H9 (cell line): ENCODE measurements at regions not wholly inside any gene's neighbourhood (a gene's known extent, or its start where the extent isn't known, plus 50 kb on each side); places are given as distances from the start of the nearest gene placed in this dataset.

Source experiments
- DNase-seq: peaks from one replicate; pipeline ENCODE4 v3.0.0-alpha.2; 2017
- H2AFZ ChIP-seq: one replicate; pipeline ENCODE4 v1.6.1; 2013; ENCODE audit warnings: mild to moderate bottlenecking, low read length, control low read depth, moderate library complexity
- H2AK5ac ChIP-seq: 2 replicates; pipeline ENCODE4 v1.6.1; 2013; ENCODE audit warnings: low read length, control low read depth, mixed read lengths; ENCODE audit not compliant: insufficient read length
- H2BK120ac ChIP-seq: one replicate; pipeline ENCODE4 v1.6.1; 2013; ENCODE audit warnings: low read depth, mild to moderate bottlenecking, low read length, control low read depth, inconsistent platforms; ENCODE audit not compliant: poor library complexity, severe bottlenecking
- H2BK12ac ChIP-seq: 2 replicates; pipeline ENCODE4 v1.6.1; 2013; ENCODE audit warnings: low read length, control low read depth, mixed read lengths, low read depth; ENCODE audit not compliant: insufficient read length
- H2BK15ac ChIP-seq: 2 replicates; pipeline ENCODE4 v1.6.1; 2013; ENCODE audit warnings: low read depth, low read length, control low read depth
- H2BK20ac ChIP-seq: one replicate; pipeline ENCODE4 v1.6.1; 2013; ENCODE audit warnings: low read depth, mild to moderate bottlenecking, low read length, control low read depth, inconsistent platforms; ENCODE audit not compliant: poor library complexity, severe bottlenecking
- H2BK5ac ChIP-seq: 2 replicates; pipeline ENCODE4 v1.6.1; 2013; ENCODE audit warnings: low read length, control low read depth, mixed read lengths; ENCODE audit not compliant: insufficient read length
- H3K14ac ChIP-seq: 2 replicates; pipeline ENCODE4 v1.6.1; 2013; ENCODE audit warnings: low read length, control low read depth; ENCODE audit not compliant: insufficient read depth
- H3K18ac ChIP-seq: 2 replicates; pipeline ENCODE4 v1.6.1; 2013; ENCODE audit warnings: low read depth, mild to moderate bottlenecking, mixed read lengths, low read length, control low read depth; ENCODE audit not compliant: insufficient read length
- H3K23ac ChIP-seq: 2 replicates; pipeline ENCODE4 v1.6.1; 2013; ENCODE audit warnings: low read length, control low read depth, mixed read lengths, low read depth; ENCODE audit not compliant: insufficient read length
- H3K23me2 ChIP-seq: 2 replicates; pipeline ENCODE4 v1.6.1; 2013; ENCODE audit warnings: low read depth, mild to moderate bottlenecking, mixed read lengths, low read length, control low read depth; ENCODE audit not compliant: insufficient read length, poor library complexity, severe bottlenecking
- H3K27ac ChIP-seq: 2 replicates; pipeline ENCODE4 v1.5.1; 2013; ENCODE audit warnings: low read length, control low read depth, mixed read lengths, low read depth; ENCODE audit not compliant: insufficient read length
- H3K27me3 ChIP-seq: 2 replicates; pipeline ENCODE4 v1.6.1; 2013; ENCODE audit warnings: low read length, control low read depth, inconsistent platforms; ENCODE audit not compliant: insufficient read depth
- H3K4ac ChIP-seq: 2 replicates; pipeline ENCODE4 v1.6.1; 2013; ENCODE audit warnings: low read depth, mild to moderate bottlenecking, control low read depth, inconsistent platforms, low read length, moderate library complexity
- H3K4me1 ChIP-seq: 2 replicates; pipeline ENCODE4 v1.6.1; 2013; ENCODE audit warnings: low read length, control low read depth, inconsistent platforms; ENCODE audit not compliant: insufficient read depth
- H3K4me2 ChIP-seq: 2 replicates; pipeline ENCODE4 v1.6.1; 2013; ENCODE audit warnings: low read length, control low read depth, mixed read lengths; ENCODE audit not compliant: insufficient read length, insufficient read depth
- H3K56ac ChIP-seq: 2 replicates; pipeline ENCODE4 v1.6.1; 2013; ENCODE audit warnings: low read depth, mild to moderate bottlenecking, mixed read lengths, low read length, control low read depth; ENCODE audit not compliant: insufficient read length
- H3K79me1 ChIP-seq: 2 replicates; pipeline ENCODE4 v1.6.1; 2013; ENCODE audit warnings: low read depth, mild to moderate bottlenecking, moderate library complexity, low read length, control low read depth, inconsistent platforms; ENCODE audit not compliant: insufficient read depth, poor library complexity, severe bottlenecking
- H3K79me2 ChIP-seq: 2 replicates; pipeline ENCODE4 v1.6.1; 2013; ENCODE audit warnings: low read length, control low read depth, inconsistent platforms; ENCODE audit not compliant: insufficient read depth
- H3K9ac ChIP-seq: 2 replicates; pipeline ENCODE4 v1.6.1; 2013; ENCODE audit warnings: low read length, control low read depth, mixed read lengths; ENCODE audit not compliant: insufficient read length; ENCODE audit errors: extremely low read depth
- H3K9me3 ChIP-seq: one replicate; pipeline ENCODE4 v1.6.1; 2013; ENCODE audit warnings: low read depth, low read length, inconsistent platforms; ENCODE audit not compliant: control insufficient read depth
- H3T11ph ChIP-seq: one replicate; pipeline ENCODE4 v1.6.1; 2013; ENCODE audit warnings: mild to moderate bottlenecking, low read length, control low read depth, inconsistent platforms
- H4K20me1 ChIP-seq: one replicate; pipeline ENCODE4 v1.6.1; 2013; ENCODE audit not compliant: control insufficient read depth, insufficient read length, insufficient read depth
- H4K5ac ChIP-seq: 2 replicates; pipeline ENCODE4 v1.6.1; 2013; ENCODE audit warnings: low read depth, mild to moderate bottlenecking, mixed read lengths, low read length, control low read depth; ENCODE audit not compliant: insufficient read length
- H4K8ac ChIP-seq: replicated peaks from 2 replicates; pipeline ENCODE4 v1.6.1; 2013; ENCODE audit warnings: low read length, control low read depth, mixed read lengths, low read depth; ENCODE audit not compliant: insufficient read length
- H4K91ac ChIP-seq: 2 replicates; pipeline ENCODE4 v1.6.1; 2013; ENCODE audit warnings: low read depth, mild to moderate bottlenecking, moderate library complexity, mixed read lengths, low read length, control low read depth; ENCODE audit not compliant: insufficient read length
- H3K27ac Mint-ChIP-seq, 3 experiments: 2 replicates in 2 of 3; 3 replicates in 1 of 3; pipeline ENCODE4 v1.8.0; 2020 to 2021; ENCODE audit warnings: mixed read lengths in 3 of 3, mild to moderate bottlenecking in 1 of 3, moderate library complexity in 1 of 3
- H3K27me3 Mint-ChIP-seq: 2 replicates; pipeline ENCODE4 v1.8.0; 2021; ENCODE audit warnings: low read depth, mild to moderate bottlenecking, moderate library complexity, mixed read lengths
- H3K36me3 Mint-ChIP-seq, 3 experiments: 2 replicates in 2 of 3; 3 replicates in 1 of 3; pipeline ENCODE4 v1.8.0; 2020 to 2021; ENCODE audit warnings: low read depth in 3 of 3, mixed read lengths in 3 of 3; ENCODE audit not compliant: insufficient read depth in 1 of 3
- H3K4me1 Mint-ChIP-seq, 2 experiments: 2 replicates each; pipeline ENCODE4 v1.8.0; 2020; ENCODE audit warnings: mixed read lengths in 2 of 2
- H3K4me3 Mint-ChIP-seq, 2 experiments: 2 replicates in 1 of 2; 3 replicates in 1 of 2; pipeline ENCODE4 v1.8.0; 2020 to 2021; ENCODE audit warnings: mild to moderate bottlenecking in 2 of 2, mixed read lengths in 2 of 2, moderate library complexity in 1 of 2
- H3K9me3 Mint-ChIP-seq, 2 experiments: 2 replicates in 1 of 2; 3 replicates in 1 of 2; pipeline ENCODE4 v1.8.0; 2020; ENCODE audit warnings: mild to moderate bottlenecking in 2 of 2, mixed read lengths in 2 of 2, moderate library complexity in 1 of 2
- CTCF ChIP-seq: fragments of 200-600 bp; sonication (generic); conservative IDR thresholded peaks from 3 replicates; pipeline ENCODE4 v1.8.0; 2021; ENCODE audit warnings: antibody characterized with exemption, mild to moderate bottlenecking
- WGBS: extraction: QIAGEN DNeasy Blood & Tissue Kit; methylation state at CpG from one replicate; pipeline ENCODE4 v1.1.7; 2013; ENCODE audit warnings: missing lambda C conversion rate, low lambda C conversion rate, mixed read lengths; ENCODE audit not compliant: insufficient read length; ENCODE audit errors: extremely low coverage; 5-methylcytosine and 5-hydroxymethylcytosine counted together

- no peak overlapping the region for H2BK120ac ChIP-seq
- no peak overlapping the region for H2AK5ac ChIP-seq
- Mint-ChIP-seq H3K27ac (no peak overlapping the region), H3K4me3 (no peak overlapping the region), H3K27me3 (peaks cover 3% of the 10 kb centered on the region), H3K36me3 (no peaks in the 10 kb centered on the region), H3K9me3 (no peaks in the 10 kb centered on the region), H3K4me1 (peaks cover 0 to 6% of the 10 kb centered on the region in 2 experiments; a peak in 1 of 4 replicates)
- no peaks in the 10 kb centered on the region for H3K79me2 ChIP-seq
- H4K5ac ChIP-seq = no peak overlapping the region
- no peak for TF ChIP-seq CTCF
- H2BK12ac ChIP-seq = no peak overlapping the region
- H3K14ac ChIP-seq = no peak overlapping the region
- H3K4me1 ChIP-seq = no peaks in the 10 kb centered on the region
- no peak overlapping the region for H3K27ac ChIP-seq
- H3K4ac ChIP-seq = no peak overlapping the region
- no peak overlapping the region for H3K9ac ChIP-seq
- H2BK15ac ChIP-seq = no peak overlapping the region
- no peak overlapping the region for H2AFZ ChIP-seq
- H4K20me1 ChIP-seq = no peaks in the 10 kb centered on the region
- H3K79me1 ChIP-seq = no peaks in the 10 kb centered on the region
- H3T11ph ChIP-seq = no peak overlapping the region
- no peak overlapping the region for H2BK20ac ChIP-seq
- H3K18ac ChIP-seq = no peak overlapping the region
- H4K91ac ChIP-seq = no peak overlapping the region
- no peak overlapping the region for H2BK5ac ChIP-seq
- no peak overlapping the region for H3K56ac ChIP-seq
- H3K27me3 ChIP-seq = no peaks in the 10 kb centered on the region
- no CpG with 5 or more reads among the region's 11 CpGs for WGBS
- DNase-seq = no peak
- no peak overlapping the region for H3K4me2 ChIP-seq
- H3K9me3 ChIP-seq = no peaks in the 10 kb centered on the region
- H4K8ac ChIP-seq = no peak overlapping the region
- no peaks in the 10 kb centered on the region for H3K23me2 ChIP-seq
- no peak overlapping the region for H3K23ac ChIP-seq
Measured at GRCh38 chr10:129179972-129180678, 286.9 kb upstream of the MGMT start.
